SK-N-SH treated with all-trans-retinoic acid at 6 μM for 48 hours (cell line): ENCODE measurements at regions not wholly inside any gene's neighbourhood (a gene's known extent, or its start where the extent isn't known, plus 50 kb on each side); places are given as distances from the start of the nearest gene placed in this dataset.

ENCODE experiments used
- ATAC-seq: fragments of 200-7000 bp; cut with Tn5 transposase; 3 replicates; pipeline ENCODE4 v1.9.1; 2020; ENCODE audit warnings: mild to moderate bottlenecking, moderate library complexity
- ARNTL ChIP-seq: fragments of 450-650 bp; formaldehyde crosslinking; IDR thresholded peaks from 2 replicates; pipeline ENCODE4 v1.5.0; 2020; ENCODE audit warnings: low read depth, mild to moderate bottlenecking, moderate library complexity, borderline replicate concordance
- BACH2 ChIP-seq: fragments of 250-450 bp; sonication (Bioruptor Pico); IDR thresholded peaks from 2 replicates; pipeline ENCODE4 v1.9.0; 2021; ENCODE audit warnings: mild to moderate bottlenecking, borderline replicate concordance
- CREB5 ChIP-seq: fragments of 250-450 bp; sonication (Bioruptor Pico); IDR thresholded peaks from 2 replicates; pipeline ENCODE4 v1.5.1; 2020; ENCODE audit warnings: low read depth, mild to moderate bottlenecking, moderate library complexity
- CSDC2 ChIP-seq: fragments of 250-450 bp; sonication (Bioruptor Pico); IDR thresholded peaks from 2 replicates; pipeline ENCODE4 v1.5.0; 2020; ENCODE audit warnings: mild to moderate bottlenecking, moderate library complexity
- CSRNP3 ChIP-seq: fragments of 250-450 bp; sonication (Bioruptor Pico); IDR thresholded peaks from 2 replicates; pipeline ENCODE4 v1.5.1; 2021; ENCODE audit warnings: mild to moderate bottlenecking, moderate library complexity
- ESRRG ChIP-seq: fragments of 250-450 bp; sonication (Bioruptor Pico); IDR thresholded peaks from 2 replicates; pipeline ENCODE4 v1.6.1; 2021; ENCODE audit warnings: mild to moderate bottlenecking
- GLIS3 ChIP-seq: fragments of 250-450 bp; sonication (Bioruptor Pico); IDR thresholded peaks from 2 replicates; pipeline ENCODE4 v1.5.0; 2020; ENCODE audit warnings: mild to moderate bottlenecking, moderate library complexity
- PATZ1 ChIP-seq: fragments of 250-450 bp; sonication (Bioruptor Pico); IDR thresholded peaks from 2 replicates; pipeline ENCODE4 v1.8.0; 2020; ENCODE audit warnings: mild to moderate bottlenecking, moderate library complexity, borderline replicate concordance
- PPARA ChIP-seq: fragments of 250-450 bp; sonication (Bioruptor Pico); IDR thresholded peaks from 2 replicates; pipeline ENCODE4 v1.5.0; 2020; ENCODE audit warnings: mild to moderate bottlenecking, borderline replicate concordance
- SNAI2 ChIP-seq: fragments of 250-450 bp; sonication (Bioruptor Pico); IDR thresholded peaks from 2 replicates; pipeline ENCODE4 v1.5.0; 2020; ENCODE audit warnings: mild to moderate bottlenecking, moderate library complexity
- TCF4 ChIP-seq: fragments of 250-450 bp; sonication (Bioruptor Pico); IDR thresholded peaks from 2 replicates; pipeline ENCODE4 v1.8.0; 2021; ENCODE audit warnings: mild to moderate bottlenecking, moderate library complexity, borderline replicate concordance
- TOX ChIP-seq: fragments of 250-450 bp; sonication (Bioruptor Pico); IDR thresholded peaks from 2 replicates; pipeline ENCODE4 v1.8.0; 2021; ENCODE audit warnings: mild to moderate bottlenecking, moderate library complexity, borderline replicate concordance
- TSHZ2 ChIP-seq: fragments of 250-450 bp; sonication (Bioruptor Pico); IDR thresholded peaks from 2 replicates; pipeline ENCODE4 v1.5.0; 2020; ENCODE audit warnings: mild to moderate bottlenecking, moderate library complexity
- ZFP3 ChIP-seq: fragments of 250-450 bp; sonication (Bioruptor Pico); IDR thresholded peaks from 2 replicates; pipeline ENCODE4 v1.5.0; 2020; ENCODE audit warnings: mild to moderate bottlenecking, moderate library complexity
- ZFP30 ChIP-seq: fragments of 450-650 bp; formaldehyde crosslinking; IDR thresholded peaks from 2 replicates; pipeline ENCODE4 v1.5.0; 2022; ENCODE audit warnings: mild to moderate bottlenecking, moderate library complexity
- ZNF565 ChIP-seq: fragments of 450-650 bp; formaldehyde crosslinking; conservative IDR thresholded peaks from 2 replicates; pipeline ENCODE4 v1.5.0; 2020; ENCODE audit warnings: low read depth, mild to moderate bottlenecking, moderate library complexity
- ZNF70 ChIP-seq: fragments of 450-650 bp; formaldehyde crosslinking; IDR thresholded peaks from 2 replicates; pipeline ENCODE4 v1.5.0; 2020; ENCODE audit warnings: mild to moderate bottlenecking, moderate library complexity
- ZNF8 ChIP-seq: fragments of 450-650 bp; formaldehyde crosslinking; IDR thresholded peaks from 2 replicates; pipeline ENCODE4 v1.5.0; 2020; ENCODE audit warnings: mild to moderate bottlenecking, moderate library complexity

- no peak for ATAC-seq
- TF ChIP-seq SNAI2 (CRISPR knock-in tag) (no peak), ZNF565 (CRISPR knock-in tag) (no peak), TSHZ2 (no peak), PPARA (CRISPR knock-in tag) (no peak), CSDC2 (no peak), PATZ1 (CRISPR knock-in tag) (no peak), ARNTL (CRISPR knock-in tag) (no peak), TCF4 (no peak), ZFP3 (no peak), GLIS3 (no peak), CREB5 (CRISPR knock-in tag) (no peak)
Measured at GRCh38 chr2:198863655-198864054, 594.1 kb downstream of the SATB2 start.

GRCh38 chr2:198861080-198861479, 596.7 kb downstream of the SATB2 start:
- TF ChIP-seq GLIS3 = no peak
- TF ChIP-seq ARNTL (CRISPR knock-in tag) = no peak
- no peak for TF ChIP-seq ESRRG (CRISPR knock-in tag)
- TF ChIP-seq BACH2 (CRISPR knock-in tag) = no peak
- no peak for TF ChIP-seq ZNF70
- TF ChIP-seq PATZ1 (CRISPR knock-in tag) = no peak
- no peak for TF ChIP-seq ZFP30 (CRISPR knock-in tag)
- no peak for TF ChIP-seq CSRNP3 (CRISPR knock-in tag)
- TF ChIP-seq TOX (CRISPR knock-in tag) = no peak
- no peak for TF ChIP-seq TSHZ2
- TF ChIP-seq ZNF565 (CRISPR knock-in tag) = no peak
- no peak for TF ChIP-seq SNAI2 (CRISPR knock-in tag)
- TF ChIP-seq TCF4 = no peak
- TF ChIP-seq ZNF8 (CRISPR knock-in tag) = no peak
- TF ChIP-seq PPARA (CRISPR knock-in tag) = no peak
- no peak for ATAC-seq
